Activated T-cell treated with anti-CD3 and anti-CD28 coated beads, Interleukin-2, amount 50 U/mL, for 4 hours (primary cell): ENCODE measurements at regions not wholly inside any gene's neighbourhood (a gene's known extent, or its start where the extent isn't known, plus 50 kb on each side); places are given as distances from the start of the nearest gene placed in this dataset.
A peak's percentile ranks its signal among the peaks of the same experiment; 100 is the strongest.

ENCODE experiments used
- ATAC-seq, 2 donors: fragments of 200-7000 bp; cut with Tn5 transposase; one replicate each; pipeline ENCODE4 v1.10.0; 2021
- DNase-seq: peaks from one replicate; pipeline ENCODE4 v3.0.0-alpha.2; 2020
- H3K27me3 Mint-ChIP-seq: one replicate; pipeline ENCODE4 v1.8.0; 2021; ENCODE audit warnings: low read depth, mixed read lengths
- H3K36me3 Mint-ChIP-seq: one replicate; pipeline ENCODE4 v1.8.0; 2022; ENCODE audit warnings: mixed read lengths; ENCODE audit not compliant: insufficient read depth
- H3K4me1 Mint-ChIP-seq: one replicate; pipeline ENCODE4 v1.8.0; 2021; ENCODE audit warnings: low read depth, mixed read lengths
- H3K4me3 Mint-ChIP-seq: one replicate; pipeline ENCODE4 v1.8.0; 2021; ENCODE audit warnings: mild to moderate bottlenecking, moderate library complexity, mixed read lengths
- H3K9me3 Mint-ChIP-seq: one replicate; pipeline ENCODE4 v1.8.0; 2021; ENCODE audit warnings: mixed read lengths

- Mint-ChIP-seq H3K4me3 (no peak overlapping the region), H3K4me1 (no peaks in the 10 kb centered on the region), H3K9me3 (no peaks in the 10 kb centered on the region), H3K36me3 (no peaks in the 10 kb centered on the region), H3K27me3 (peaks cover 2% of the 10 kb centered on the region)
- DNase-seq (no peak), ATAC-seq (no peak)
These were observed 223.2 kb downstream of the SYK start for GRCh38 chr9:91024841-91025240.

- Mint-ChIP-seq H3K36me3 (no peaks in the 10 kb centered on the region), H3K4me1 (no peaks in the 10 kb centered on the region), H3K9me3 (no peaks in the 10 kb centered on the region), H3K27me3 (peaks cover 2% of the 10 kb centered on the region), H3K4me3 (no peak overlapping the region)
- no peak for ATAC-seq
- DNase-seq: no peak
These were observed 224.2 kb downstream of the SYK start for GRCh38 chr9:91025856-91026255.

- no peak for DNase-seq
- Mint-ChIP-seq H3K4me3 (no peak overlapping the region), H3K4me1 (no peaks in the 10 kb centered on the region), H3K27me3 (peaks cover 2% of the 10 kb centered on the region), H3K9me3 (no peaks in the 10 kb centered on the region), H3K36me3 (no peaks in the 10 kb centered on the region)
- ATAC-seq: no peak
These were observed 224.6 kb downstream of the SYK start for GRCh38 chr9:91026266-91026665.

GRCh38 chr9:91027005-91027404 is 225.4 kb downstream of the SYK start:
- DNase-seq: no peak
- no peaks in the 10 kb centered on the region for H3K4me1 Mint-ChIP-seq
- no peak overlapping the region for H3K4me3 Mint-ChIP-seq
- H3K9me3 Mint-ChIP-seq: no peaks in the 10 kb centered on the region
- no peaks in the 10 kb centered on the region for H3K36me3 Mint-ChIP-seq
- ATAC-seq: no peak
- peaks cover 8% of the 10 kb centered on the region for H3K27me3 Mint-ChIP-seq

- no peaks in the 10 kb centered on the region for H3K9me3 Mint-ChIP-seq
- H3K4me1 Mint-ChIP-seq: no peaks in the 10 kb centered on the region
- ATAC-seq (no peak), DNase-seq (no peak)
- H3K36me3 Mint-ChIP-seq: no peaks in the 10 kb centered on the region
- H3K27me3 Mint-ChIP-seq: peaks cover 8% of the 10 kb centered on the region
- no peak overlapping the region for H3K4me3 Mint-ChIP-seq
These were observed 226.7 kb downstream of the SYK start for GRCh38 chr9:91028166-91028827.

- peaks cover 8% of the 10 kb centered on the region for H3K27me3 Mint-ChIP-seq
- H3K4me3 Mint-ChIP-seq: no peak overlapping the region
- H3K36me3 Mint-ChIP-seq: no peaks in the 10 kb centered on the region
- no peak for DNase-seq
- ATAC-seq: no peak
- H3K4me1 Mint-ChIP-seq: peaks cover 2% of the 10 kb centered on the region
- no peaks in the 10 kb centered on the region for H3K9me3 Mint-ChIP-seq
These were observed 228.2 kb downstream of the SYK start for GRCh38 chr9:91029650-91030361.

GRCh38 chr9:91032121-91032531 is 230.5 kb downstream of the SYK start:
- Mint-ChIP-seq H3K27me3 (peaks cover 24% of the 10 kb centered on the region), H3K4me3 (no peak overlapping the region), H3K36me3 (no peaks in the 10 kb centered on the region), H3K4me1 (peaks cover 13% of the 10 kb centered on the region), H3K9me3 (no peaks in the 10 kb centered on the region)
- DNase-seq: no peak
- no peak for ATAC-seq

GRCh38 chr9:91033270-91033669 is 231.7 kb downstream of the SYK start:
- DNase-seq: no peak
- Mint-ChIP-seq H3K9me3 (no peaks in the 10 kb centered on the region), H3K36me3 (no peaks in the 10 kb centered on the region), H3K27me3 (peaks cover 25% of the 10 kb centered on the region), H3K4me3 (no peak overlapping the region), H3K4me1 (peaks cover 23% of the 10 kb centered on the region)
- no peak for ATAC-seq

- no peaks in the 10 kb centered on the region for H3K36me3 Mint-ChIP-seq
- no peak overlapping the region for H3K4me3 Mint-ChIP-seq
- peak; percentile 66 for DNase-seq
- peaks cover 28% of the 10 kb centered on the region for H3K4me1 Mint-ChIP-seq
- no peaks in the 10 kb centered on the region for H3K9me3 Mint-ChIP-seq
- H3K27me3 Mint-ChIP-seq: peaks cover 24% of the 10 kb centered on the region
- ATAC-seq: peak; percentile 39 to 49
These were observed 232.2 kb downstream of the SYK start for GRCh38 chr9:91033797-91034196.

GRCh38 chr9:91034521-91034920 is 232.9 kb downstream of the SYK start:
- DNase-seq: no peak
- no peak overlapping the region for H3K4me3 Mint-ChIP-seq

GRCh38 chr9:91034976-91035824 is 233.6 kb downstream of the SYK start:
- peaks cover 29% of the 10 kb centered on the region for H3K4me1 Mint-ChIP-seq
- no peaks in the 10 kb centered on the region for H3K36me3 Mint-ChIP-seq
- H3K27me3 Mint-ChIP-seq: peaks cover 24% of the 10 kb centered on the region
- DNase-seq: no peak
- H3K4me3 Mint-ChIP-seq: no peak overlapping the region
- no peak for ATAC-seq
- H3K9me3 Mint-ChIP-seq: no peaks in the 10 kb centered on the region

More at GRCh38 chr9:91034521-91034920, 232.9 kb downstream of the SYK start:
- peaks cover 28% of the 10 kb centered on the region for H3K4me1 Mint-ChIP-seq
- H3K27me3 Mint-ChIP-seq: peaks cover 23% of the 10 kb centered on the region
- ATAC-seq: no peak
- no peaks in the 10 kb centered on the region for H3K36me3 Mint-ChIP-seq
- H3K9me3 Mint-ChIP-seq: no peaks in the 10 kb centered on the region

GRCh38 chr9:91035825-91036208 is 234.2 kb downstream of the SYK start:
- no peak for ATAC-seq
- no peaks in the 10 kb centered on the region for H3K36me3 Mint-ChIP-seq
- DNase-seq: no peak
- H3K4me1 Mint-ChIP-seq: peaks cover 31% of the 10 kb centered on the region
- no peak overlapping the region for H3K4me3 Mint-ChIP-seq
- H3K27me3 Mint-ChIP-seq: peaks cover 27% of the 10 kb centered on the region
- no peaks in the 10 kb centered on the region for H3K9me3 Mint-ChIP-seq

GRCh38 chr9:91036356-91036755 is 234.7 kb downstream of the SYK start:
- no peak overlapping the region for H3K4me3 Mint-ChIP-seq
- H3K27me3 Mint-ChIP-seq: peaks cover 31% of the 10 kb centered on the region
- ATAC-seq: no peak
- H3K36me3 Mint-ChIP-seq: no peaks in the 10 kb centered on the region
- no peaks in the 10 kb centered on the region for H3K9me3 Mint-ChIP-seq
- DNase-seq: no peak
- H3K4me1 Mint-ChIP-seq: peaks cover 31% of the 10 kb centered on the region

GRCh38 chr9:91036826-91037510 is 235.3 kb downstream of the SYK start:
- H3K4me1 Mint-ChIP-seq: peaks cover 31% of the 10 kb centered on the region

More at GRCh38 chr9:91036826-91037510, 235.3 kb downstream of the SYK start:
- DNase-seq: peak; percentile 59
- H3K9me3 Mint-ChIP-seq: no peaks in the 10 kb centered on the region
- no peak overlapping the region for H3K4me3 Mint-ChIP-seq
- peak; percentile 81 to 85 for ATAC-seq
- peaks cover 26% of the 10 kb centered on the region for H3K27me3 Mint-ChIP-seq
- H3K36me3 Mint-ChIP-seq: no peaks in the 10 kb centered on the region
